ENCODE measurements at regions not wholly inside any gene's neighbourhood (a gene's known extent, or its start where the extent isn't known, plus 50 kb on each side); places are given as distances from the start of the nearest gene placed in this dataset.

DNA sequence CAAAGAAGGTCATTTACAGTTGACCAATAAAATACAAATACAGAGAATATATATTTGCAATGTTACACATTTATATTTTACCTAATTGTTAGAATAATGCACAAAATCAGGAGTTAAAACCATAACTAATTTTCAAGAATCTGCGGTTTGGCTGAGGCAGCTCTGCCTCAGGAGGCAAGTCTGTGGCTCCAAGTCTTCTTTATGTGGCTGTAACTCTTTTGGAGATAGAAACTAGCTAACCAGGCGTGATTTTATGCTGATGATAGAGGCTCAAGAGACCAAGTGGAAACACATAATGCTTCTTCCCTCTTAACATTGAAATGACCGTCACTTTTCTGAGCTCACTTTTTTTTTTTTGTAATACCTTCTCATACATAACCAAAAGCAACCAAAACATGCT, 744.7 kb upstream of the CXADR start:
- TF ChIP-seq, protein P1, sequence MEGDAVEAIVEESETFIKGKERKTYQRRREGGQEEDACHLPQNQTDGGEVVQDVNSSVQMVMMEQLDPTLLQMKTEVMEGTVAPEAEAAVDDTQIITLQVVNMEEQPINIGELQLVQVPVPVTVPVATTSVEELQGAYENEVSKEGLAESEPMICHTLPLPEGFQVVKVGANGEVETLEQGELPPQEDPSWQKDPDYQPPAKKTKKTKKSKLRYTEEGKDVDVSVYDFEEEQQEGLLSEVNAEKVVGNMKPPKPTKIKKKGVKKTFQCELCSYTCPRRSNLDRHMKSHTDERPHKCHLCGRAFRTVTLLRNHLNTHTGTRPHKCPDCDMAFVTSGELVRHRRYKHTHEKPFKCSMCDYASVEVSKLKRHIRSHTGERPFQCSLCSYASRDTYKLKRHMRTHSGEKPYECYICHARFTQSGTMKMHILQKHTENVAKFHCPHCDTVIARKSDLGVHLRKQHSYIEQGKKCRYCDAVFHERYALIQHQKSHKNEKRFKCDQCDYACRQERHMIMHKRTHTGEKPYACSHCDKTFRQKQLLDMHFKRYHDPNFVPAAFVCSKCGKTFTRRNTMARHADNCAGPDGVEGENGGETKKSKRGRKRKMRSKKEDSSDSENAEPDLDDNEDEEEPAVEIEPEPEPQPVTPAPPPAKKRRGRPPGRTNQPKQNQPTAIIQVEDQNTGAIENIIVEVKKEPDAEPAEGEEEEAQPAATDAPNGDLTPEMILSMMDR (IDR thresholded peaks at IDR 0.05; ENCODE audit: borderline replicate concordance, insufficient read depth, low read depth, low read length), result no peak
- H3K4me3 ChIP-seq (ENCODE audit: low read depth, low read length), result no peak overlapping the region

DNA sequence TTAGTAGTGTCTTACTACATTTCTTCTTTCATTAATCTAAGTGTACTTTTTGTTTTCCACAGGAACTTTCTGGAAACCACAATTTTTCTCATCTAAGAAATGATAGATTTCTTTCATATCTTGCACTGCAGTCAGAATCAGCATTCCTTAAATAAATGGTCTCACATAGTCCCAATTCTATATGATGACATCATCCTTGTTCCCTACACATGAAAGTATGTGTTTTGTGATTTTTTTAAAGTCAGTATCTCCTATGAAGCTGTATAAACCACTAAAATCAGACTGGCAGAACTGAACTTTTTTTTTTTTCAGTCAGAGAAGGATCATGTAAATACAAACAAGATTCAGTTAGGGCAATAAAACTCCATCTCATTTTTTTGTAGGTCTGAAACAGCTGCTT, 742.6 kb upstream of the CXADR start:
- TF ChIP-seq, protein P1 (IDR thresholded peaks at IDR 0.05; ENCODE audit: borderline replicate concordance, insufficient read depth, low read depth, low read length), result no peak

DNA sequence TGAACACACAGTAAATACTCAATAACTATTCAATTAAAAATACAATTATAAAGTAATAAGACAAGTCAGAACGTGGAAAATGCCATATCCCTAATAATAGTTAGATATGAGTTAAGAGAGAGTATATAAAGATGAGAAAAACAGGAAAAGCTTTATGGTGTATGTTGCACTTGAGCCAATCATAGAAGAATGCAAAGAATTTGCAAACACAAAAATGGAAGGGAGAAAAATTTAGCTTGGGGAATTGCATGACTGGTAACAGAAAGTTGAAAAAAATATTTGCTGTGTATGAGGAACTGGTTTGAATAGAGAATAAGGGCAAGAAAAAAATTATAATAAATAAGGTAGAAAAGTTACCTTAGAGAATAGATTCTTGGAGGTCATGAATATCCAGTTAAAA, 739.6 kb upstream of the CXADR start:
- TF ChIP-seq, protein P1 (IDR thresholded peaks at IDR 0.05; ENCODE audit: borderline replicate concordance, insufficient read depth, low read depth, low read length), result no peak
- H3K4me3 ChIP-seq (ENCODE audit: low read depth, low read length), result no peak overlapping the region

More for the DNA sequence above, 742.6 kb upstream of the CXADR start:
- no peak overlapping the region for H3K4me3 ChIP-seq (ENCODE audit: low read depth, low read length)

DNA sequence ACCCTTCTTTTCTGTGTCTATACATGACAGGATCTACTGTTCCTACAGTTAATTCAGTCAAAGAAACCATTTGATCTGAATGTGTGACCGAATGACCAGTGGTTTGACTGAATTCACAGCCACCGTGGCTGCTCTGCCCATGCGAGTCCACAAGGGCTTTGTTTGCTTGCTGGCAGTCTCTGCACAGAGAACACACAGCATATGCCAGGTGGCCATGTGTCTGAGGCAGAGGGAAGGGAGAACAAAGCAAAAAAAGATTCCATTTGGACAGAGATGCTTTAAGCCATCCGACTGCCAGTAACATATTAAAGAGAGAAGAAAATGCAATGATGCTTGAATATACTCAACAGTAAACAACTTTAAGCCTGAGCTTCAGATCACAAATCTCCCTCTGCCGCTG, 737.8 kb upstream of the CXADR start:
- H3K4me3 ChIP-seq (ENCODE audit: low read depth, low read length), result no peak overlapping the region
- TF ChIP-seq, protein P1 (IDR thresholded peaks at IDR 0.05; ENCODE audit: borderline replicate concordance, insufficient read depth, low read depth, low read length), result no peak

DNA sequence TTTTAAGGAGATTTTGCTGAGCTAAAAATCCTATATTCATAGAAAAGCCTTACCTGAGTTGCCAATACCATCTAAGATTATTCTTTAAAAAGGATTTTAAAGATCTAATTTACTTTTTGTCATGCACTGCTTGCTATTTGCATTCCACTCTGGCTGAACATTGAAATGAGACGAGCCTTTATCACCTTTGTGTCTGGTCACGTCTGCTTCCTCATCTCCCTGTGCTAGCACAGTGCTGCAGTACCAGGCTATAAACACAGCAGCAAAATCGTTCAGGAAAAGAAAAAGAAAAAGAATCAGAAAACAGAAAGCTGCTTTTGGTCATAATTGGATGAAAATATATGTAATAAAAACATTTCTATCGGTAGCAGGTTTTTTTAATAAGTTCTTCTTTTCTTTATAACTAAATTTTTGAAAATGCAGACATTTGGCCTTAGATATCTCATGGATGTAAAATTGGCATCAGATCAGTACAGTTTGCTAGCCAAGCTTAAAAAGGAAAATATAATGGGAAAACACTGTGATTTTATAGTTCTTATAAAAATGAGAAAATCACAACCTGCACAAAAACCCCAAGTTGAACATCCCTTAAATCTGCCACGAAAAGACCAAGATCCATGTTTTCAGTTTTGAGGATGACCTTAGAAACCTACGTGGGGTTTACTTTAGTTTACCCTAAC, 735.7 kb upstream of the CXADR start:
- TF ChIP-seq, protein P1 (IDR thresholded peaks at IDR 0.05; ENCODE audit: borderline replicate concordance, insufficient read depth, low read depth, low read length), result no peak
- no peak overlapping the region for H3K4me3 ChIP-seq (ENCODE audit: low read depth, low read length)

DNA sequence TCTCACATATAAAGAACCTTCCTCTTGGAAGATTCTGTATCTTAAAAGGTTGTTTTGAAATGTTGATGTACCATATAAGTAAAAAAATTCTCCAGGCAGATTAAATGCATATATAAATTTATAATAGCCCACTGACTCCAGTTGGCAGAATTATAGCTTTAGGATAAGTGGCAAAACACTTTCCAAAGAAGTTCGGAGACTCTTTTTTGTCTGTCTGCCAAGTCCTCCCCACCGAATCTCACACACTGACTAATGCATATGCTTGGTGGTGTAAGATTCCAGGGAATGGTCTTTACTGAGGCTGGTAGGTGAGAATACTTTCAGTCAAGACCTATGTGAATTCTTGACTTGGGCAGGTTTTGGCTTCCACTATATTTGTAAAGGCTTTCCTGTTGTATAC, 724.3 kb upstream of the CXADR start:
- TF ChIP-seq, protein P1 (IDR thresholded peaks at IDR 0.05; ENCODE audit: borderline replicate concordance, insufficient read depth, low read depth, low read length), result no peak

DNA sequence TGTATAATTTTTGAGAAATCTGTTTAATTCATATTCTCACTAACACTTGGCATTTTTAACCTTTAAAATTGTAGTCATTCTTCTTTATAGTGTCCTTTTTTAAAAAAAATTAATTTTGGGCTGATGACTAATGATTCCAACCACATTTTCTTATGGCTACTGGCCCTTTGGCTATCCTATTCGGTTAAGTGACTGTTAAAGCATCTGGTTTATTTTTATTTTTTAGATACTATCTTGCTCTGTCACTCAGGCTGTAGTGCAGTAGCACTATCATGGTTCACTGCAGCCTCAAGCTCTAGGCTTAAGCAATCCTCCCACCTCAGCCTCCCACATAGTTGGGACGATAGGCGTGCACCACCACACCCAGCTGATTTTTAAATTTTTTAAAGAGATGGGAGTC, 723.2 kb upstream of the CXADR start:
- H3K4me3 ChIP-seq (ENCODE audit: low read depth, low read length), result no peak overlapping the region
- TF ChIP-seq, protein P1 (IDR thresholded peaks at IDR 0.05; ENCODE audit: borderline replicate concordance, insufficient read depth, low read depth, low read length), result no peak

More for the DNA sequence above, 724.3 kb upstream of the CXADR start:
- no peak overlapping the region for H3K4me3 ChIP-seq (ENCODE audit: low read depth, low read length)
